ENCODE measurements at regions not wholly inside any gene's neighbourhood (a gene's known extent, or its start where the extent isn't known, plus 50 kb on each side); places are given as distances from the start of the nearest gene placed in this dataset.

GRCh38 chr3:117433427-117433826 is 723.8 kb downstream of the TUSC7 start (continued):
- TF ChIP-seq AFF1 (IDR thresholded peaks at IDR 0.05; ENCODE audit: low read depth in 1 of 2, partially characterized antibody in 2 of 2): no peak
- no peak for TF ChIP-seq COPS2 (conservative IDR thresholded peaks at IDR 0.05)
- TF ChIP-seq CREBBP (IDR thresholded peaks at IDR 0.05; ENCODE audit: low read depth, low read length): no peak
- no peak for TF ChIP-seq NFE2 (IDR thresholded peaks at IDR 0.05; ENCODE audit: low read depth)
- TF ChIP-seq RNF219 (CRISPR knock-in tag; IDR thresholded peaks at IDR 0.05): no peak
- no peak for TF ChIP-seq SIN3A (IDR thresholded peaks at IDR 0.05; ENCODE audit: borderline replicate concordance in 2 of 2, control insufficient read depth in 1 of 2, low read depth in 2 of 2, low read length in 2 of 2)
- TF ChIP-seq DMBX1 (CRISPR knock-in tag; IDR thresholded peaks at IDR 0.05; ENCODE audit: borderline replicate concordance): no peak

All from K562 (cell line).